SK-N-SH (cell line): ENCODE measurements at regions not wholly inside any gene's neighbourhood (a gene's known extent, or its start where the extent isn't known, plus 50 kb on each side); places are given as distances from the start of the nearest gene placed in this dataset.
"Not testable (repeated sequence)": the region's sequence is repeated elsewhere in the genome, so short reads cannot be mapped to it uniquely, and the experiment has no call there.

Source experiments
- CTCF ChIA-PET: fragments of 300-600, 350-600 bp; formaldehyde crosslinking; extraction: SDS; loops from one replicate; lab custom pipeline; 2021; lab: Yijun Ruan, JAX
- POLR2A ChIA-PET: fragments of 350-600 bp; sonication (Branson Sonifier 250); formaldehyde crosslinking; extraction: SDS; loops from one replicate; lab custom pipeline; 2020; ENCODE audit warnings: antibody characterized with exemption, inconsistent platforms; lab: Yijun Ruan, JAX
- DNase-seq: peaks from one replicate; pipeline ENCODE4 v3.0.0; 2012
- H2AFZ ChIP-seq: fragments of 200-600 bp; sonication (generic); 2 replicates; pipeline ENCODE4 v1.8.1; 2016; ENCODE audit warnings: antibody characterized with exemption, mild to moderate bottlenecking, low read depth
- H3F3A ChIP-seq: fragments of 200-600 bp; sonication (generic); replicated peaks from 2 replicates; pipeline ENCODE3; 2016; ENCODE audit warnings: antibody characterized with exemption, mild to moderate bottlenecking; ENCODE audit not compliant: insufficient read depth
- H3K27ac ChIP-seq, 2 experiments: fragments of 200-500 bp in 1 of 2; fragments of 200-600 bp in 1 of 2; sonication (Bioruptor generic) in 1 of 2; sonication (generic), shearing (Covaris generic) in 1 of 2; 2 replicates each; pipeline versions ENCODE4 v1.5.1 to v1.6.1; 2014 to 2016; ENCODE audit warnings: low read depth in 2 of 2, inconsistent platforms in 1 of 2, low read length in 1 of 2, mild to moderate bottlenecking in 1 of 2, mixed read lengths in 1 of 2
- H3K27me3 ChIP-seq: fragments of 200-600 bp; sonication (generic), shearing (Covaris generic); 2 replicates; pipeline ENCODE4 v1.6.1; 2016; ENCODE audit warnings: mixed run types; ENCODE audit not compliant: insufficient read depth
- H3K36me3 ChIP-seq, 2 experiments: fragments of 200-500 bp in 1 of 2; fragments of 200-600 bp in 1 of 2; sonication (Bioruptor generic) in 1 of 2; sonication (generic) in 1 of 2; replicated peaks in 1 of 2; 2 replicates each; pipeline versions ENCODE3 to v1.5.1; 2014 to 2016; ENCODE audit warnings: low read length in 1 of 2, mild to moderate bottlenecking in 1 of 2; ENCODE audit not compliant: insufficient read depth in 2 of 2, control insufficient read depth in 1 of 2
- H3K4me1 ChIP-seq, 2 experiments: fragments of 200-500 bp in 1 of 2; fragments of 200-600 bp in 1 of 2; sonication (Bioruptor generic) in 1 of 2; sonication (generic), shearing (Covaris generic) in 1 of 2; 2 replicates each; pipeline versions ENCODE4 v1.5.1 to v1.6.1; 2014 to 2016; ENCODE audit warnings: low read depth in 1 of 2, low read length in 1 of 2, mixed run types in 1 of 2; ENCODE audit not compliant: insufficient read depth in 2 of 2, control insufficient read depth in 1 of 2
- H3K4me2 ChIP-seq: fragments of 200-600 bp; sonication (generic), shearing (Covaris generic); 2 replicates; pipeline ENCODE4 v1.6.1; 2017; ENCODE audit warnings: mixed run types
- H3K4me3 ChIP-seq, 2 experiments: fragments of 200-500 bp in 1 of 2; fragments of 200-600 bp in 1 of 2; sonication (Bioruptor generic) in 1 of 2; sonication (generic), shearing (Covaris generic) in 1 of 2; 2 replicates each; pipeline versions ENCODE4 v1.5.1 to v1.8.1; 2014 to 2016; ENCODE audit warnings: low read depth in 2 of 2, inconsistent platforms in 1 of 2, low read length in 1 of 2, mild to moderate bottlenecking in 1 of 2, mixed read lengths in 1 of 2, moderate library complexity in 1 of 2
- H3K79me2 ChIP-seq: fragments of 200-600 bp; sonication (generic); 2 replicates; pipeline ENCODE4 v1.8.1; 2017; ENCODE audit warnings: mild to moderate bottlenecking; ENCODE audit not compliant: insufficient read depth
- H3K9ac ChIP-seq: fragments of 200-600 bp; sonication (generic); 2 replicates; pipeline ENCODE4 v1.6.1; 2017; ENCODE audit warnings: mixed run types
- H3K9me2 ChIP-seq: fragments of 200-600 bp; sonication (generic); 2 replicates; pipeline ENCODE4 v1.6.1; 2017; ENCODE audit warnings: mixed run types
- H3K9me3 ChIP-seq: fragments of 200-600 bp; sonication (generic); 2 replicates; pipeline ENCODE4 v1.6.1; 2017; ENCODE audit warnings: mixed run types, mild to moderate bottlenecking, moderate library complexity
- H4K20me1 ChIP-seq: fragments of 200-600 bp; sonication (generic); 2 replicates; pipeline ENCODE4 v1.6.1; 2017; ENCODE audit warnings: mild to moderate bottlenecking, mixed run types; ENCODE audit not compliant: insufficient read depth
- CHD2 ChIP-seq: fragments of 150-350 bp; IDR thresholded peaks from 2 replicates; pipeline ENCODE4 v1.6.1; 2018; ENCODE audit warnings: low read length; ENCODE audit not compliant: partially characterized antibody
- JUND ChIP-seq: IDR thresholded peaks from 2 replicates; pipeline ENCODE4 v1.4.0; 2012
- MEF2A ChIP-seq: IDR thresholded peaks from 2 replicates; pipeline ENCODE4 v1.4.0; 2012; ENCODE audit warnings: low read depth, borderline replicate concordance
- MXI1 ChIP-seq: IDR thresholded peaks from 2 replicates; pipeline ENCODE4 v1.6.1; 2012; ENCODE audit warnings: mild to moderate bottlenecking, low read depth, low read length, improper control_type of control experiment
- SMC3 ChIP-seq: IDR thresholded peaks from 2 replicates; pipeline ENCODE4 v1.6.1; 2012; ENCODE audit warnings: low read depth, low read length, improper control_type of control experiment
- YY1 ChIP-seq: IDR thresholded peaks from 2 replicates; pipeline ENCODE4 v1.4.0; 2012; ENCODE audit warnings: low read depth, mild to moderate bottlenecking
- ZBTB33 ChIP-seq: IDR thresholded peaks from 2 replicates; pipeline ENCODE4 v1.4.0; 2012; ENCODE audit warnings: low read depth, borderline replicate concordance
- WGBS: methylation state at CpG from one replicate; pipeline ENCODE4 v1.1.6; 2017; ENCODE audit warnings: low lambda C conversion rate; 5-methylcytosine and 5-hydroxymethylcytosine counted together
- TF ChIP-seq, protein P1 (sequence below): fragments of 150-350 bp; IDR thresholded peaks from 2 replicates; pipeline ENCODE4 v1.6.1; 2016; ENCODE audit warnings: mild to moderate bottlenecking, low read depth, low read length
- TF ChIP-seq, protein P2 (sequence below): IDR thresholded peaks from 2 replicates; pipeline ENCODE4; 2012

- no peaks in the 10 kb centered on the region for H3K36me3 ChIP-seq
- H3K79me2 ChIP-seq, result no peaks in the 10 kb centered on the region
- no peaks in the 10 kb centered on the region; a peak in 1 of 4 replicates for H3K4me1 ChIP-seq
- H3K9ac ChIP-seq, result no peak overlapping the region
- H2AFZ ChIP-seq, result no peak overlapping the region
- CTCF ChIA-PET, result no interaction called here
- H4K20me1 ChIP-seq, result no peaks in the 10 kb centered on the region
- WGBS, result 94% methylated on average over 3 of the region's 3 CpGs
- no peak overlapping the region for H3K4me2 ChIP-seq
- no peaks in the 10 kb centered on the region for H3K27me3 ChIP-seq
- TF ChIP-seq JUND, result no peak
- TF ChIP-seq YY1, result no peak
- TF ChIP-seq, protein P1, sequence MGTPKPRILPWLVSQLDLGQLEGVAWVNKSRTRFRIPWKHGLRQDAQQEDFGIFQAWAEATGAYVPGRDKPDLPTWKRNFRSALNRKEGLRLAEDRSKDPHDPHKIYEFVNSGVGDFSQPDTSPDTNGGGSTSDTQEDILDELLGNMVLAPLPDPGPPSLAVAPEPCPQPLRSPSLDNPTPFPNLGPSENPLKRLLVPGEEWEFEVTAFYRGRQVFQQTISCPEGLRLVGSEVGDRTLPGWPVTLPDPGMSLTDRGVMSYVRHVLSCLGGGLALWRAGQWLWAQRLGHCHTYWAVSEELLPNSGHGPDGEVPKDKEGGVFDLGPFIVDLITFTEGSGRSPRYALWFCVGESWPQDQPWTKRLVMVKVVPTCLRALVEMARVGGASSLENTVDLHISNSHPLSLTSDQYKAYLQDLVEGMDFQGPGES, result no peak
- no peak for TF ChIP-seq MXI1
- no peak for TF ChIP-seq MEF2A
- TF ChIP-seq SMC3, result no peak
- TF ChIP-seq, all 33 proteins: peak for 0
- H3F3A ChIP-seq, result no peaks in the 10 kb centered on the region
- no peak overlapping the region for H3K4me3 ChIP-seq
- no peaks in the 10 kb centered on the region for H3K9me2 ChIP-seq
- no peak for DNase-seq
- POLR2A ChIA-PET, result no interaction called here
- no peak overlapping the region for H3K27ac ChIP-seq
- H3K9me3 ChIP-seq, result no peaks in the 10 kb centered on the region
Measured at GRCh38 chr21:28118570-28118969, 874.1 kb downstream of the LTN1 start.

DNA sequence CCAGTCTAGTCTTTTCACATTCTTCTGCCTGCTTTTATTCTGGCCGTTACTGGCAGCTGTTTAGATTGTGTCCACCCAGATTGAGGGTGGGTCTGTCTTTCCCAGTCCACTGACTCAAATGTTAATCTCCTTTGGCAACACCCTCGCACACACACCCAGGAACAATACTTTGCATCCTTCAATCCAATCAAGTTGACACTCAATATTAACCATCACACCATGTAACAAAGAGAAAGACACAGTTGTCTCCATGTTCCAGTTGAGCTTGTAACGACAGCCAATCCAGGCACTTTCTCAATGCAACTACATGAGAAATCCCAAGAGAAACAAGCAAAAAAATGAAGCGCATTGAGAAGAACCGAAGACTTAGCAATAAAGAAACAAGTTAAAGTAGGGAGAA lies 877.7 kb downstream of the LTN1 start:
- POLR2A ChIA-PET, H3K9ac ChIP-seq, H3K4me2 ChIP-seq, H4K20me1 ChIP-seq, H3K79me2 ChIP-seq, H3K9me3 ChIP-seq, H3K27ac ChIP-seq, H3K36me3 ChIP-seq, H2AFZ ChIP-seq, CTCF ChIA-PET, H3K27me3 ChIP-seq, DNase-seq, H3K4me3 ChIP-seq, H3K9me2 ChIP-seq: not testable (repeated sequence)
- H3K4me1 ChIP-seq, result peaks cover 0 to 16% of the 10 kb centered on the region in 2 experiments; a peak in 2 of 4 replicates
- WGBS, result 87% methylated on average over 5 of the region's 5 CpGs
- peaks cover 11% of the 10 kb centered on the region for H3F3A ChIP-seq

DNA sequence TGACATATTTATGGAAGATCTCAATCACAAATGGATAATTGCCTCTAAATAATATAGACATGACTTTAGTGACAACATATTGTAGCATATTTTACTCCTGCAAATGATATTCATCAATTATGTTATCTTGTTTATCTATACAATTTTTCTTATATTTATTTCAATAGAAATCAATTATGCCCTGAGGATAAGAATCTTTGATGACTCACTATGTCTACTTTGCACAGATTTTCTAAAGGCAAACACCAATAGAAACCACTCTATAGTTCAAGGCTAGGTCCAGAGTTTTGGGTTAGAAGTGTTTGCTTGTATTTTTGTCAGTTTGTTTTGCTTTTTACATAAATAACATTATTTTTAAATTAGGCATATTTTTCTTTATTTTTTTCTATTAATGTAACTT lies 879.0 kb downstream of the LTN1 start:
- peaks cover 0 to 17% of the 10 kb centered on the region in 2 experiments; a peak in 2 of 4 replicates for H3K4me1 ChIP-seq
- H3K9ac ChIP-seq, result no peak overlapping the region
- H3K9me3 ChIP-seq, result no peaks in the 10 kb centered on the region
- no peaks in the 10 kb centered on the region for H3K9me2 ChIP-seq
- H3K79me2 ChIP-seq, result no peaks in the 10 kb centered on the region
- CTCF ChIA-PET, result no interaction called here
- no peak overlapping the region for H3K4me3 ChIP-seq
- H3K36me3 ChIP-seq, result no peaks in the 10 kb centered on the region
- no peaks in the 10 kb centered on the region for H4K20me1 ChIP-seq
- H3F3A ChIP-seq, result peaks cover 11% of the 10 kb centered on the region
- POLR2A ChIA-PET, result no interaction called here
- H3K4me2 ChIP-seq, result no peak overlapping the region
- DNase-seq, result no peak
- no peaks in the 10 kb centered on the region for H3K27me3 ChIP-seq
- H3K27ac ChIP-seq, result peak overlapping the region in 1 of 2 experiments; percentile 34; a peak in 2 of 4 replicates
- TF ChIP-seq ZBTB33 (no peak), CHD2 (no peak), JUND (peak; percentile 52; the same call in 1 of the 2 replicates)
- TF ChIP-seq, protein P2, sequence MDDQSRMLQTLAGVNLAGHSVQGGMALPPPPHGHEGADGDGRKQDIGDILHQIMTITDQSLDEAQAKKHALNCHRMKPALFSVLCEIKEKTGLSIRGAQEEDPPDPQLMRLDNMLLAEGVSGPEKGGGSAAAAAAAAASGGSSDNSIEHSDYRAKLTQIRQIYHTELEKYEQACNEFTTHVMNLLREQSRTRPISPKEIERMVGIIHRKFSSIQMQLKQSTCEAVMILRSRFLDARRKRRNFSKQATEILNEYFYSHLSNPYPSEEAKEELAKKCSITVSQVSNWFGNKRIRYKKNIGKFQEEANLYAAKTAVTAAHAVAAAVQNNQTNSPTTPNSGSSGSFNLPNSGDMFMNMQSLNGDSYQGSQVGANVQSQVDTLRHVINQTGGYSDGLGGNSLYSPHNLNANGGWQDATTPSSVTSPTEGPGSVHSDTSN, result peak; percentile 38
- TF ChIP-seq, all 33 proteins: peak for 2
- H2AFZ ChIP-seq, result no peak overlapping the region
